GM12873 (cell line): ENCODE measurements at regions not wholly inside any gene's neighbourhood (a gene's known extent, or its start where the extent isn't known, plus 50 kb on each side); places are given as distances from the start of the nearest gene placed in this dataset.

Experiments
- TF ChIP-seq, protein P1 (sequence below): IDR thresholded peaks from 2 replicates; pipeline ENCODE4 v1.5.1; 2012; ENCODE audit warnings: low read depth, mild to moderate bottlenecking, moderate library complexity, low read length, control low read depth; ENCODE audit not compliant: insufficient read depth; ENCODE audit errors: missing control alignments

GRCh38 chr12:118625050-118625675 is 248.8 kb downstream of the SUDS3 start:
- TF ChIP-seq, protein P1, sequence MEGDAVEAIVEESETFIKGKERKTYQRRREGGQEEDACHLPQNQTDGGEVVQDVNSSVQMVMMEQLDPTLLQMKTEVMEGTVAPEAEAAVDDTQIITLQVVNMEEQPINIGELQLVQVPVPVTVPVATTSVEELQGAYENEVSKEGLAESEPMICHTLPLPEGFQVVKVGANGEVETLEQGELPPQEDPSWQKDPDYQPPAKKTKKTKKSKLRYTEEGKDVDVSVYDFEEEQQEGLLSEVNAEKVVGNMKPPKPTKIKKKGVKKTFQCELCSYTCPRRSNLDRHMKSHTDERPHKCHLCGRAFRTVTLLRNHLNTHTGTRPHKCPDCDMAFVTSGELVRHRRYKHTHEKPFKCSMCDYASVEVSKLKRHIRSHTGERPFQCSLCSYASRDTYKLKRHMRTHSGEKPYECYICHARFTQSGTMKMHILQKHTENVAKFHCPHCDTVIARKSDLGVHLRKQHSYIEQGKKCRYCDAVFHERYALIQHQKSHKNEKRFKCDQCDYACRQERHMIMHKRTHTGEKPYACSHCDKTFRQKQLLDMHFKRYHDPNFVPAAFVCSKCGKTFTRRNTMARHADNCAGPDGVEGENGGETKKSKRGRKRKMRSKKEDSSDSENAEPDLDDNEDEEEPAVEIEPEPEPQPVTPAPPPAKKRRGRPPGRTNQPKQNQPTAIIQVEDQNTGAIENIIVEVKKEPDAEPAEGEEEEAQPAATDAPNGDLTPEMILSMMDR: no peak

DNA sequence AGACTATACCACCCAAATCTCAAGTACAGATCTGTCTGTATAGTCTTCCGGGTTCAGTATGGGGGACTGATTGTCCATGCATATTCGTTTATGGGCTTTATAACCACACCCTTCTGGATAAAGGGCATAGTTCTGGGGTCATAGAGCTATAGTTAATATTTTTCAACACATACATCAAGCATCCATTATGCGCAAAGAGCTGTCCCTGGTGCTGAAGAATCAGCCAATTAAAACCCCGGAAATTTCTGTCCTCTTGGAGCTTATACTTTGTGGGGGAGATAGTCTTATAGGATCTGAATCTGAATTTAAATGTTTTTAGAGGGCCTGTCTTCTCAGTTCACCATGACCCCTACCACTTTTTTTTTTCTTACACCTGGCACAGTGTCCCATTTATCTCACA is 256.7 kb downstream of the SUDS3 start:
- TF ChIP-seq, protein P1: no peak

DNA sequence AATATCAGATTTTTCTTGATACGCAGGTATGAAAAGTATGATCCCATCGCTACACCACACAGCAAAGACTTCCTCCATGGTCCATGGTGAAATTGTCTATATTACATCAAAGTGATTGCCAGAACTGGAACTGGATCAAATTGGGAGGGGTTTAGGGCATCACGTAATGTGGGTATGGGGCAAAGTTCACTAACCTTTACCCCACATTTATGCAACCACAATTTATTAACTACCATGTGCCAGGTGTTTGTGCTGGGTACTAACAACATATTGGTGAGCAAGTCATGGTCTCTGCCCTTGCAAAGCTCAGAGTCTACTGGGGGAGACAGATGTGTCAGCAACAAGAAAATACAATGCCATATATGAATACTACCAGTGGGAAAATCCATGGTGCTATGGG is 258.9 kb downstream of the SUDS3 start:
- TF ChIP-seq, protein P1: no peak

DNA sequence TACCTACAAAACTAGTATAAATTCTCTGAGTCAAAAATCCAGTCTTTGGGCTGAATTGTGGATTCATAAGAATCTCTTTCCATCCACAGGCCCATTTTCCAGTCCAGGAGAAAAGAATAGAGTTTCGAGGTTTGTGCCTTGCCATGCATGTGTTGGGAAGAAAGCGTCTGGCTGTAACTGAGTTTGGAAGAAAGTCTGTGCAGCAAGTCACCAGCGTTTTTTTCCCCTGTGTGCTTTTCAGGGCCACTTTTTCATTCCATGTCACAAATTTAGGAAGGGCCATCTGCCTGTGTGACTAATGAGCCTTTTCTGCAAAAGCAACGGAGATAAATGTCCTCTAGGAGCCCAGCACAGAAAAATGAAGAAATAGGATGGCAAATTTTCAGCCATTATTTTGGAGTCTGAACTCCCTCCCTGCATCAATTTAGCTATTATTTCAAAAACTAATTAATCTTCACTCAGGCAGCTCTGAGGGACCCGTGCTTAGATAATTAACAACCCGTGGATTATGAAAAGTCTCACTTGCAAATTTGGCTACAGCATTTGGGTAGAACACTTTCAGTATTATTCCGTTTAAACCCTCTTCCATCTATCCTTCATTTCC is 261.5 kb downstream of the SUDS3 start:
- TF ChIP-seq, protein P1: no peak

- TF ChIP-seq, protein P1: no peak
These were observed 264.9 kb downstream of the SUDS3 start for GRCh38 chr12:118641249-118641648.

DNA sequence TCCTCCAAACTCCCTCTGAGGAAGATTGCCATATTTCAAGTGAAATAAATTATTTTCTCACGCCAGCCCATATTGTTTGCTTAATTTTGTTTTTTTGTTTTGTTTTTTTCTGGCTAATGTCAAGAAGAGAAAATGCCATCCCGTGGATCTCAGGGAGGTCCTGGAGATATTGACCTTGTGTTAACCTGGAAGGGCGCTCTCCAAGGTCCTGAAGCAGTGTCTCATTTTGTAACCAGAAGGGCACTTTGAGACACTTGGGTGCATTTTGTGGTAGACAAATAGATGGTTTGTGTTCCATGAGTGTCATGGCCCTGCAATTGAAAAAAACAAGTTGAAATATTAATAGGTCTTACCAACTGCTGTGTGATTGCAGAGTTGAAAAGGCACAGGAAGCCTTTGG is 268.9 kb downstream of the SUDS3 start:
- TF ChIP-seq, protein P1: no peak

DNA sequence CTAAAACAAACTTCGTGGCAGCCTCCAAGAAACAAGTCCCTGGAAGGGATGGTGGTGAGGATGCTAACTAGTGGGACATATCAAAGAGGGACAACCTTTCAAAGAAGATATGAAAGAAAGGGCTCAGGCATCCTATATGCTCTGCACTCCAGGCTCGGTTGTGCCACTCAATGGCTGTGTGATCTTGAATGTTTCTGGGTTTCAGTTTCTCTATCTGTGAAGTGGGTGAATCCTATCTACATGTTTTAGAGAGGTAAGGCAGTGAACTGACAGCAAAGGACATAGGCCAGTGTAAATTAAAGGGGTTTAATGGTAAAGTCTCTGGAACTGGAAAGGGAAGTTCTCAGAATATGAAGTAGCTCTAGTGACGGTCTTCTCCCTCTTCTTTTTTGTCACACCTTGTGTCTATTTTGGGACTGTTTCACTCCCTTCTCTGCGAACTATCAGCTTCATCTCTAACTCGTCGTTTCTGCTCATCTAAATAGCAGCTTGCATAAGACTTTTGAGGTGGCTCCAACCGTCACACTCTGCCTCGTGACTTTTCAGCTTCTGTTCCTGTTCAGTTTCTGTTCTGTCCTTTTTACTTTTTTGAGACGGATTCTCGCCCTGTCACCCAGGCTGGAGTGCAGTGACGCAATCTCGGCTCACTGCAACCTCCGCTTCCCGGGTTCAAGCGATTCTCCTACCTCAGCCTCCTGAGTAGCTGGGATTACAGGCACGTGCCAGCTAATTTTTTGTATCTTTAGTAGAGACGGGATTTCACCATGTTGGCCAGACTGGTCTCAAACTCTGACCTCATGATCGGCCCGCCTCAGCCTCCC is 273.6 kb downstream of the SUDS3 start:
- TF ChIP-seq, protein P1: no peak
